Kidney capillary endothelial cell (primary cell): ENCODE measurements at regions not wholly inside any gene's neighbourhood (a gene's known extent, or its start where the extent isn't known, plus 50 kb on each side); places are given as distances from the start of the nearest gene placed in this dataset.
A peak's percentile ranks its signal among the peaks of the same experiment; 100 is the strongest.
"Not testable (repeated sequence)": the region's sequence is repeated elsewhere in the genome, so short reads cannot be mapped to it uniquely, and the experiment has no call there.

Experiments
- DNase-seq: peaks from one replicate; pipeline ENCODE4 v3.0.0-alpha.2; 2018; ENCODE audit warnings: low spot score

- DNase-seq = no peak
Observed at GRCh38 chr6:49370518-49370917, 92.5 kb downstream of the MMUT start.

- no peak for DNase-seq
Observed at GRCh38 chr6:49366539-49366938, 96.5 kb downstream of the MMUT start.

GRCh38 chr6:49348561-49348960 is 114.5 kb downstream of the MMUT start:
- DNase-seq = no peak

- no peak for DNase-seq
Observed at GRCh38 chr6:49342410-49342809, 120.6 kb downstream of the MMUT start.

- DNase-seq = no peak
Observed at GRCh38 chr6:49341869-49342268, 121.2 kb downstream of the MMUT start.

GRCh38 chr6:49339096-49339495 is 124.0 kb downstream of the MMUT start:
- DNase-seq = no peak

GRCh38 chr6:49336514-49337131 is 126.4 kb downstream of the MMUT start:
- DNase-seq = peak; percentile 9

- DNase-seq = no peak
Observed at GRCh38 chr6:49333345-49334125, 129.5 kb downstream of the MMUT start.

- no peak for DNase-seq
Observed at GRCh38 chr6:49332781-49333180, 130.3 kb downstream of the MMUT start.

- DNase-seq = no peak
Observed at GRCh38 chr6:49329186-49329585, 133.9 kb downstream of the MMUT start.

GRCh38 chr6:49328051-49328744 is 134.9 kb downstream of the MMUT start:
- no peak for DNase-seq

GRCh38 chr6:49327571-49327970 is 135.5 kb downstream of the MMUT start:
- DNase-seq = no peak

GRCh38 chr6:49327005-49327404 is 136.0 kb downstream of the MMUT start:
- peak; percentile 22 for DNase-seq

GRCh38 chr6:49326347-49326746 is 136.7 kb downstream of the MMUT start:
- DNase-seq = peak; percentile 96

- no peak for DNase-seq
Observed at GRCh38 chr6:49325891-49326290, 137.2 kb downstream of the MMUT start.

GRCh38 chr6:49322861-49323260 is 140.2 kb downstream of the MMUT start:
- DNase-seq = no peak

- DNase-seq = no peak
Observed at GRCh38 chr6:49321561-49322072, 141.4 kb downstream of the MMUT start.

- DNase-seq = no peak
Observed at GRCh38 chr6:49305010-49305409, 158.0 kb downstream of the MMUT start.

- DNase-seq = not testable (repeated sequence)
Observed at GRCh38 chr6:49304393-49304792, 158.7 kb downstream of the MMUT start.

GRCh38 chr6:49300911-49301310 is 162.1 kb downstream of the MMUT start:
- no peak for DNase-seq

GRCh38 chr6:49300443-49300842 is 162.6 kb downstream of the MMUT start:
- no peak for DNase-seq

- no peak for DNase-seq
Observed at GRCh38 chr6:49299279-49299678, 163.8 kb downstream of the MMUT start.

- no peak for DNase-seq
Observed at GRCh38 chr6:49284180-49284579, 178.9 kb downstream of the MMUT start.
